ENCODE measurements at regions not wholly inside any gene's neighbourhood (a gene's known extent, or its start where the extent isn't known, plus 50 kb on each side); places are given as distances from the start of the nearest gene placed in this dataset.

DNA sequence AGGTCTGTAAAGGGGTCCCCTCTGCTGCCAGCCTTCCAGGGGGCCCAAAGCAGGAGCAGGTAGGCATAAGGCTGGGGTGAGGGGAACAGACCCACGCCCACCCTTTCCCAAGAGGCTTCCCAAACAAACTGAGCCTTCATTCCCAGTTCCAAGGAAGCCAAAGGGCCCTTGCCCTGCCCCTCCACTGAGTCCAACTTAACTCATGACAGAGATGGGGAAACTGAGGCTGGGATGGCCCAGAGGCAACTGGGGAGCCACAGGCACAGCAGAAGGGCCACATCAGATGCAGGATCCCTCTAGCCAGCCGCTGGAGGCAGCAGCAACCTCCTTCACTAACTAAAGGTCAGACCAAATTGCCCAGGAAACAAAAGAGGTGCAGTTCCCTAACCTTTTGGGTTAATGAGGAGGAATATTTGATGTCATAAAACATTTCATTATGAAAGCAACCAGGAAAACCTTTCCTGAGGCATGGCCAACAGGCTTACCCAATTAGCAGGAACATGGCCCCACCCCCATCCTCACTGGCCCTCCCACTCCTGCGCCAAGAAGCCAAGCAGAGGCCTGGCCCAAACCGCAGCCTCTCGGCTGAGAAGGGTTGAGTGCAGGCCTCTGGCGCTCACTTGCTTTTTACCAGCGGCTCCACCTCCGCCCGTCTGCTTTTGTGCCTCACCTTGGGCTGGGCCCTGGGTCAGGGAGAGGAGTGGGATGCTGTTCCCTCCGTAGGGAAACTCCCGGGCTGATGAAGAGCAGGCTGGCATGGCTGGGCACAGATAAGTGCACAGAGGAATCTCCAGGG lies 293.5 kb upstream of the RTL1 start:
- 76 to 88% methylated on average over 11 of the region's 11 CpGs for WGBS, 2 donors
- H3K4me3 ChIP-seq, result no peak overlapping the region
- H3K9ac ChIP-seq (ENCODE audit: insufficient read depth in 1 of 2, low read length in 2 of 2), result no peak overlapping the region
- no peak overlapping the region for H3K27ac ChIP-seq (ENCODE audit: low read depth in 1 of 2, low read length in 1 of 2)
- H3K27me3 ChIP-seq (ENCODE audit: control insufficient read depth in 3 of 3, insufficient read depth in 3 of 3, low read length in 2 of 3), result no peaks in the 10 kb centered on the region
- H3K9me3 ChIP-seq (ENCODE audit: control insufficient read depth in 4 of 4, insufficient read depth in 3 of 4, low read length in 3 of 4), result no peaks in the 10 kb centered on the region
- H3K4me1 ChIP-seq (ENCODE audit: control insufficient read depth in 5 of 5, insufficient read depth in 5 of 5, low read length in 5 of 5), result peaks cover 0 to 12% (median 0%) of the 10 kb centered on the region in 5 donors
- ATAC-seq (ENCODE audit: insufficient read depth, low FRiP score), result no peak
- H3K36me3 ChIP-seq (ENCODE audit: control insufficient read depth in 4 of 4, insufficient read depth in 4 of 4, low read length in 4 of 4), result no peaks in the 10 kb centered on the region
- TF ChIP-seq, protein P1, sequence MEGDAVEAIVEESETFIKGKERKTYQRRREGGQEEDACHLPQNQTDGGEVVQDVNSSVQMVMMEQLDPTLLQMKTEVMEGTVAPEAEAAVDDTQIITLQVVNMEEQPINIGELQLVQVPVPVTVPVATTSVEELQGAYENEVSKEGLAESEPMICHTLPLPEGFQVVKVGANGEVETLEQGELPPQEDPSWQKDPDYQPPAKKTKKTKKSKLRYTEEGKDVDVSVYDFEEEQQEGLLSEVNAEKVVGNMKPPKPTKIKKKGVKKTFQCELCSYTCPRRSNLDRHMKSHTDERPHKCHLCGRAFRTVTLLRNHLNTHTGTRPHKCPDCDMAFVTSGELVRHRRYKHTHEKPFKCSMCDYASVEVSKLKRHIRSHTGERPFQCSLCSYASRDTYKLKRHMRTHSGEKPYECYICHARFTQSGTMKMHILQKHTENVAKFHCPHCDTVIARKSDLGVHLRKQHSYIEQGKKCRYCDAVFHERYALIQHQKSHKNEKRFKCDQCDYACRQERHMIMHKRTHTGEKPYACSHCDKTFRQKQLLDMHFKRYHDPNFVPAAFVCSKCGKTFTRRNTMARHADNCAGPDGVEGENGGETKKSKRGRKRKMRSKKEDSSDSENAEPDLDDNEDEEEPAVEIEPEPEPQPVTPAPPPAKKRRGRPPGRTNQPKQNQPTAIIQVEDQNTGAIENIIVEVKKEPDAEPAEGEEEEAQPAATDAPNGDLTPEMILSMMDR (IDR thresholded peaks at IDR 0.05; ENCODE audit: control extremely low read depth, extremely low read depth), result no peak
- no peak for DNase-seq

GRCh38 chr14:101197595-101198397 lies 294.3 kb upstream of the RTL1 start:
- H3K27me3 ChIP-seq (ENCODE audit: control insufficient read depth in 3 of 3, insufficient read depth in 3 of 3, low read length in 2 of 3), result no peaks in the 10 kb centered on the region
- H3K9me3 ChIP-seq (ENCODE audit: control insufficient read depth in 4 of 4, insufficient read depth in 3 of 4, low read length in 3 of 4), result peaks cover 0 to 1% (median 0%) of the 10 kb centered on the region in 4 donors
- H3K36me3 ChIP-seq (ENCODE audit: control insufficient read depth in 4 of 4, insufficient read depth in 4 of 4, low read length in 4 of 4), result no peaks in the 10 kb centered on the region
- H3K4me3 ChIP-seq, result no peak overlapping the region
- no peak overlapping the region for H3K9ac ChIP-seq (ENCODE audit: insufficient read depth in 1 of 2, low read length in 2 of 2)
- no peak overlapping the region for H3K27ac ChIP-seq (ENCODE audit: low read depth in 1 of 2, low read length in 1 of 2)
- ATAC-seq (ENCODE audit: insufficient read depth, low FRiP score) (no peak), DNase-seq (no peak)
- H3K4me1 ChIP-seq (ENCODE audit: control insufficient read depth in 5 of 5, insufficient read depth in 5 of 5, low read length in 5 of 5), result peaks cover 0 to 6% (median 0%) of the 10 kb centered on the region in 5 donors
- TF ChIP-seq, protein P1 (IDR thresholded peaks at IDR 0.05; ENCODE audit: control extremely low read depth, extremely low read depth), result no peak
- WGBS, 2 donors, result 87 to 94% methylated on average over 18 of the region's 18 CpGs

- Histone ChIP-seq H3K9ac (ENCODE audit: insufficient read depth in 1 of 2, low read length in 2 of 2) (no peak overlapping the region), H3K36me3 (ENCODE audit: control insufficient read depth in 4 of 4, insufficient read depth in 4 of 4, low read length in 4 of 4) (no peaks in the 10 kb centered on the region), H3K4me1 (ENCODE audit: control insufficient read depth in 5 of 5, insufficient read depth in 5 of 5, low read length in 5 of 5) (no peaks in the 10 kb centered on the region), H3K9me3 (ENCODE audit: control insufficient read depth in 4 of 4, insufficient read depth in 3 of 4, low read length in 3 of 4) (peaks cover 0 to 7% (median 0%) of the 10 kb centered on the region in 4 donors), H3K4me3 (no peak overlapping the region), H3K27me3 (ENCODE audit: control insufficient read depth in 3 of 3, insufficient read depth in 3 of 3, low read length in 2 of 3) (no peaks in the 10 kb centered on the region), H3K27ac (ENCODE audit: low read depth in 1 of 2, low read length in 1 of 2) (no peak overlapping the region)
- DNase-seq, result peak in 1 of 3 donors; percentile 7
- WGBS, 2 donors, result 89 to 91% methylated on average over 16 of the region's 16 CpGs
- TF ChIP-seq, protein P1 (IDR thresholded peaks at IDR 0.05; ENCODE audit: control extremely low read depth, extremely low read depth), result no peak
- no peak for ATAC-seq (ENCODE audit: insufficient read depth, low FRiP score)
These were observed 295.0 kb upstream of the RTL1 start for GRCh38 chr14:101198398-101199027.
